Rectal smooth muscle tissue (tissue), 1 donor: ENCODE measurements at regions not wholly inside any gene's neighbourhood (a gene's known extent, or its start where the extent isn't known, plus 50 kb on each side); places are given as distances from the start of the nearest gene placed in this dataset.

ENCODE experiments used
- H3K27ac ChIP-seq: one replicate; pipeline ENCODE4 v1.7.0; 2013; ENCODE audit warnings: low read depth, low read length, inconsistent platforms
- H3K27me3 ChIP-seq: one replicate; pipeline ENCODE4 v1.7.0; 2013; ENCODE audit warnings: low read length; ENCODE audit not compliant: control insufficient read depth, insufficient read depth
- H3K36me3 ChIP-seq: one replicate; pipeline ENCODE4 v1.7.0; 2013; ENCODE audit warnings: low read length; ENCODE audit not compliant: control insufficient read depth, insufficient read depth
- H3K4me1 ChIP-seq: one replicate; pipeline ENCODE4 v1.7.0; 2013; ENCODE audit warnings: low read length; ENCODE audit not compliant: control insufficient read depth, insufficient read depth
- H3K4me3 ChIP-seq: one replicate; pipeline ENCODE4 v1.7.0; 2013; ENCODE audit warnings: low read length
- H3K9ac ChIP-seq: one replicate; pipeline ENCODE4 v1.7.0; 2013; ENCODE audit warnings: low read length

GRCh38 chr7:54831644-54832095 lies 72.7 kb upstream of the SEC61G start:
- H3K27ac ChIP-seq: no peak overlapping the region
- no peaks in the 10 kb centered on the region for H3K4me1 ChIP-seq
- H3K4me3 ChIP-seq: no peak overlapping the region
- H3K9ac ChIP-seq: no peak overlapping the region
- no peaks in the 10 kb centered on the region for H3K36me3 ChIP-seq
- no peaks in the 10 kb centered on the region for H3K27me3 ChIP-seq

- H3K4me1 ChIP-seq: no peaks in the 10 kb centered on the region
- H3K9ac ChIP-seq: no peak overlapping the region
- H3K4me3 ChIP-seq: no peak overlapping the region
- H3K27me3 ChIP-seq: no peaks in the 10 kb centered on the region
- no peaks in the 10 kb centered on the region for H3K36me3 ChIP-seq
- H3K27ac ChIP-seq: no peak overlapping the region
Observed at GRCh38 chr7:54833001-54833467, 74.0 kb upstream of the SEC61G start.

DNA sequence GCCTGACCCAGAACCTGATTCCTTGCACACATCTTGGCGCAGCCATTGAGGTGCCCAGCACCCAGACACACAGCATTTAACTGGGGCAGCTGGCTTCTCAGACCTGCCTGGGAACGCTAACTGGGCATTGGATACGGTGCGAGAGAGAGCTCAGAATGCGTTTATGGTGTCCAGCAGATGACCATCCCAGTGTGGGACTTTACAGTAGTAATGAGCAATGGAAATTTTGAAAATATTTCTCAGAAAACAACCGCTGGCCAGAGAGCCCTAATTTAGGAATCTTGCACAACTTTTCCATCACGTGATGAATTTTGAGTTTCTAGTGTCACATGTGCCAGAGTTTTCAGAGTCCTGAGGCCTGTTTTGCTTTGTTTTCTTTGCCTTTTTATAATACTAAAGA lies 78.2 kb upstream of the SEC61G start:
- Histone ChIP-seq H3K36me3 (no peaks in the 10 kb centered on the region), H3K4me3 (no peak overlapping the region), H3K27me3 (no peaks in the 10 kb centered on the region), H3K9ac (no peak overlapping the region), H3K4me1 (no peaks in the 10 kb centered on the region), H3K27ac (no peak overlapping the region)

GRCh38 chr7:54837761-54838160 lies 78.8 kb upstream of the SEC61G start:
- Histone ChIP-seq H3K4me1 (no peaks in the 10 kb centered on the region), H3K4me3 (no peak overlapping the region), H3K9ac (no peak overlapping the region), H3K36me3 (no peaks in the 10 kb centered on the region), H3K27ac (no peak overlapping the region), H3K27me3 (no peaks in the 10 kb centered on the region)

GRCh38 chr7:54838175-54838910 lies 79.3 kb upstream of the SEC61G start:
- no peak overlapping the region for H3K27ac ChIP-seq

GRCh38 chr7:54839575-54840213 lies 80.7 kb upstream of the SEC61G start:
- Histone ChIP-seq H3K4me3 (no peak overlapping the region), H3K27me3 (no peaks in the 10 kb centered on the region), H3K9ac (no peak overlapping the region), H3K36me3 (no peaks in the 10 kb centered on the region), H3K27ac (no peak overlapping the region), H3K4me1 (no peaks in the 10 kb centered on the region)

More at GRCh38 chr7:54838175-54838910, 79.3 kb upstream of the SEC61G start:
- Histone ChIP-seq H3K4me1 (no peaks in the 10 kb centered on the region), H3K4me3 (no peak overlapping the region), H3K36me3 (no peaks in the 10 kb centered on the region), H3K27me3 (no peaks in the 10 kb centered on the region), H3K9ac (no peak overlapping the region)

GRCh38 chr7:54841772-54842697 lies 83.0 kb upstream of the SEC61G start:
- Histone ChIP-seq H3K4me1 (no peaks in the 10 kb centered on the region), H3K27ac (no peak overlapping the region), H3K36me3 (no peaks in the 10 kb centered on the region)

DNA sequence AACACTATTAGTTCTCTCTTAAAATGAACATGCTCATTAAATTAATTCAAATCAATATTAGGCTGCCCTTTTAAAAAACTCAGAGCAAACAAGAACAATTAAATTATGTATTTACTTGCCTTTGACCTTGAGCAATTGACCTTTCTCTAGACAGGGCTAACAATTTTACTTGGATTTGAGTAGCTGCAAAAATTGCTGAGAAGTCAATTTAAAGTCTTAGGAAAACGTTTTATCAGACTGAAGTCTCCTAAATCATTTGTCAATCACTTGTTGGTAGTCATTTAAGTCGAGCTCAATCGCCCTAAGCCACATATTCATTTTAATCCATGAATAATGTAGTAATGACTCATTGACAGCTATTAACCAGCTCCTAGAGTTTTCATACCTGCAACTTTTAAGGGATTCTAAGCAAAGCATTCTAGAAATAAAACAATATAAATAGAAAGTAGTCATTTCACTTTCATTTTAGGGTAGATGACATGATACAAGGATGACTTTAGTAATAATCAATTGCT lies 84.9 kb upstream of the SEC61G start:
- Histone ChIP-seq H3K4me1 (no peaks in the 10 kb centered on the region), H3K9ac (no peak overlapping the region), H3K36me3 (no peaks in the 10 kb centered on the region), H3K27me3 (no peaks in the 10 kb centered on the region), H3K4me3 (no peak overlapping the region), H3K27ac (no peak overlapping the region)

More at GRCh38 chr7:54841772-54842697, 83.0 kb upstream of the SEC61G start:
- Histone ChIP-seq H3K4me3 (no peak overlapping the region), H3K9ac (no peak overlapping the region), H3K27me3 (no peaks in the 10 kb centered on the region)

DNA sequence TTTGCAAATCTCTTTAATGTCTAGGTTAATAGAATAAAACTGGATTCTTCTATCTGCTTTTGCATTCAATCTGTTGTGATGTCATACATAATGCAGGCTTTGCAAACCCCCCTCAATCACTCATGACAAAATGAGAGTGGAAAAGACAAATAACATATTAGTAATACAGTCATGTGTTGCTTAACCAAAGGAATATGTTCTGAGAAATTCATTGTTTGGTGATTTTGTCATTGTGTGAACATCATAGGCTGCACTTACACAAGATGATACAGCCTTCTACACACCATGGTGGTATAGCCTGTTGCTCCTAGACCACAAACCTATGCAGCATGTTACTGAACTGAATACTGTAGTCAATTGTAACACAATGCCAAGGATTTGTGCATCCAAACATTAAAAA lies 87.3 kb upstream of the SEC61G start:
- Histone ChIP-seq H3K4me1 (no peaks in the 10 kb centered on the region), H3K36me3 (no peaks in the 10 kb centered on the region), H3K27ac (no peak overlapping the region), H3K9ac (no peak overlapping the region), H3K4me3 (no peak overlapping the region), H3K27me3 (no peaks in the 10 kb centered on the region)

- Histone ChIP-seq H3K27me3 (no peaks in the 10 kb centered on the region), H3K9ac (no peak overlapping the region), H3K36me3 (no peaks in the 10 kb centered on the region), H3K4me3 (no peak overlapping the region), H3K4me1 (no peaks in the 10 kb centered on the region), H3K27ac (no peak overlapping the region)
Observed at GRCh38 chr7:54847921-54848320, 88.9 kb upstream of the SEC61G start.

GRCh38 chr7:54856856-54857255 lies 97.8 kb upstream of the SEC61G start:
- Histone ChIP-seq H3K27me3 (no peaks in the 10 kb centered on the region), H3K4me3 (no peak overlapping the region), H3K27ac (no peak overlapping the region), H3K4me1 (no peaks in the 10 kb centered on the region), H3K9ac (no peak overlapping the region), H3K36me3 (no peaks in the 10 kb centered on the region)

- H3K36me3 ChIP-seq: no peaks in the 10 kb centered on the region
- H3K4me1 ChIP-seq: no peaks in the 10 kb centered on the region
- H3K27me3 ChIP-seq: no peaks in the 10 kb centered on the region
- H3K27ac ChIP-seq: no peak overlapping the region
- H3K4me3 ChIP-seq: no peak overlapping the region
- no peak overlapping the region for H3K9ac ChIP-seq
Observed at GRCh38 chr7:54857294-54857693, 98.3 kb upstream of the SEC61G start.
